Uterus (tissue), 2 donors: ENCODE measurements at regions not wholly inside any gene's neighbourhood (a gene's known extent, or its start where the extent isn't known, plus 50 kb on each side); places are given as distances from the start of the nearest gene placed in this dataset.
A peak's percentile ranks its signal among the peaks of the same experiment; 100 is the strongest.

Experiments
- CTCF ChIP-seq, 4 experiments: fragments of 200-600 bp in 2 of 4; fragments of 450-650 bp in 2 of 4; sonication (generic) in 2 of 4; IDR thresholded peaks; one replicate each; pipeline ENCODE4 v1.5.1; 2016 to 2019; ENCODE audit warnings: antibody characterized with exemption in 4 of 4, mild to moderate bottlenecking in 2 of 4, moderate library complexity in 1 of 4
- POLR2A ChIP-seq, 2 donors: fragments of 450-650 bp; IDR thresholded peaks; one replicate each; pipeline ENCODE4 v1.6.1; 2016; ENCODE audit warnings: antibody characterized with exemption in 2 of 2, mild to moderate bottlenecking in 1 of 2, moderate library complexity in 1 of 2

- TF ChIP-seq POLR2A (IDR thresholded peaks at IDR 0.05) (peak in 1 of 2 donors; percentile 30), CTCF (IDR thresholded peaks at IDR 0.05) (no peak)
Measured at GRCh38 chr3:126287536-126288241, 69.5 kb downstream of the KLF15 start.
